K562 (cell line): ENCODE measurements at regions not wholly inside any gene's neighbourhood (a gene's known extent, or its start where the extent isn't known, plus 50 kb on each side); places are given as distances from the start of the nearest gene placed in this dataset.

Source experiments
- ATAC-seq: fragments of 200-7000 bp; cut with Tn5 transposase; 3 replicates; pipeline ENCODE4 v1.9.1; 2020; ENCODE audit warnings: moderate library complexity
- BruUV-seq: library from RNA; stranded (reverse); fragments of 400-500 nt; replicated peaks from 2 replicates; lab custom pipeline; 2021; lab: Mats Ljungman, UMichigan
- CTCF ChIA-PET: fragments of 300-600 bp; formaldehyde crosslinking; extraction: SDS; loops from one replicate; lab custom pipeline; 2021; ENCODE audit warnings: low intra/inter-chr PET ratio; lab: Yijun Ruan, JAX
- POLR2A ChIA-PET: fragments of 300-600, 350-650 bp; sonication (Branson Sonifier 250); formaldehyde crosslinking; extraction: SDS; loops from one replicate; lab custom pipeline; 2021; ENCODE audit warnings: antibody characterized with exemption, inconsistent platforms; lab: Yijun Ruan, JAX
- DNase-seq, 4 experiments: peaks; one replicate each; pipeline versions ENCODE4 v3.0.0 to v3.0.0-alpha.2; 2011 to 2018; ENCODE audit warnings: low spot score in 3 of 4, mixed read lengths in 3 of 4; ENCODE audit errors: extremely low read depth in 1 of 4
- FAIRE-seq: peaks from 2 replicates; lab custom pipeline; 2011; peaks lifted over from hg19 to GRCh38; lab: Jason Lieb, UNC
- H2AFZ ChIP-seq: 2 replicates; pipeline ENCODE4 v1.6.0; 2011; ENCODE audit warnings: low read depth, low read length, control low read depth, inconsistent platforms
- H3K27ac ChIP-seq: fragments of 200-600 bp; 3 replicates; pipeline ENCODE4 v1.8.0; 2011; ENCODE audit warnings: low read depth, mild to moderate bottlenecking, control low read depth, inconsistent platforms, low read length, moderate library complexity, mixed read lengths; ENCODE audit errors: extremely low read depth
- H3K27me3 ChIP-seq, 2 experiments: fragments of 300-600 bp in 1 of 2; 2 replicates in 1 of 2; 3 replicates in 1 of 2; pipeline versions ENCODE4 v1.6.0 to v1.8.0; 2011; ENCODE audit warnings: inconsistent platforms in 2 of 2, low read length in 2 of 2, mild to moderate bottlenecking in 1 of 2, mixed read lengths in 1 of 2, moderate library complexity in 1 of 2; ENCODE audit not compliant: control insufficient read depth in 2 of 2, insufficient read depth in 2 of 2
- H3K36me3 ChIP-seq: fragments of 300-600 bp; 3 replicates; pipeline ENCODE4 v1.8.0; 2011; ENCODE audit warnings: mild to moderate bottlenecking, low read length, inconsistent platforms; ENCODE audit not compliant: control insufficient read depth, insufficient read depth
- H3K4me1 ChIP-seq, 2 experiments: fragments of 200-600 bp in 1 of 2; replicated peaks in 1 of 2; 2 replicates in 1 of 2; 3 replicates in 1 of 2; pipeline versions ENCODE4 v1.5.1 to v1.8.0; 2011; ENCODE audit warnings: inconsistent platforms in 2 of 2, low read length in 2 of 2, mild to moderate bottlenecking in 1 of 2, mixed read lengths in 1 of 2, moderate library complexity in 1 of 2; ENCODE audit not compliant: control insufficient read depth in 2 of 2, insufficient read depth in 2 of 2
- H3K4me2 ChIP-seq: 2 replicates; pipeline ENCODE4 v1.6.1; 2011; ENCODE audit warnings: low read length, control low read depth, inconsistent platforms, mixed read lengths; ENCODE audit not compliant: insufficient read depth
- H3K4me3 ChIP-seq: fragments of 200-600 bp; sonication (generic), shearing (Covaris generic); 2 replicates; pipeline ENCODE4 v1.5.1; 2016; ENCODE audit warnings: control low read depth, inconsistent platforms
- H3K79me2 ChIP-seq: fragments of 200-600 bp; 3 replicates; pipeline ENCODE4 v1.8.0; 2011; ENCODE audit warnings: low read length, inconsistent platforms; ENCODE audit not compliant: control insufficient read depth, insufficient read depth
- H3K9ac ChIP-seq, 2 experiments: 2 replicates each; pipeline versions ENCODE4 v1.6.0 to v1.6.1; 2011; ENCODE audit warnings: low read depth in 2 of 2, low read length in 2 of 2, control low read depth in 1 of 2, inconsistent platforms in 1 of 2, mild to moderate bottlenecking in 1 of 2, mixed read lengths in 1 of 2; ENCODE audit not compliant: insufficient read depth in 1 of 2
- H3K9me1 ChIP-seq: one replicate; pipeline ENCODE4 v1.6.0; 2011; ENCODE audit warnings: inconsistent platforms, mild to moderate bottlenecking, low read length, moderate library complexity; ENCODE audit not compliant: control insufficient read depth, insufficient read depth
- H3K9me3 ChIP-seq: replicated peaks from 2 replicates; pipeline ENCODE4 v1.5.1; 2011; ENCODE audit warnings: low read depth, low read length, inconsistent platforms; ENCODE audit not compliant: control insufficient read depth, insufficient read depth
- H4K20me1 ChIP-seq: replicated peaks from 2 replicates; pipeline ENCODE4 v1.6.1; 2011; ENCODE audit warnings: low read length, inconsistent platforms, mixed read lengths; ENCODE audit not compliant: control insufficient read depth, insufficient read depth
- CCAR2 ChIP-seq: fragments of 200-400 bp; formaldehyde crosslinking; IDR thresholded peaks from 2 replicates; pipeline ENCODE4 v1.6.1; 2017; ENCODE audit warnings: mild to moderate bottlenecking, low read depth, low read length
- HNRNPL ChIP-seq: fragments of 200-400 bp; formaldehyde crosslinking; IDR thresholded peaks from 2 replicates; pipeline ENCODE4 v1.6.1; 2017; ENCODE audit warnings: low read depth, mild to moderate bottlenecking, low read length
- KDM5B ChIP-seq: fragments of 200-600 bp; sonication (generic); IDR thresholded peaks from 2 replicates; pipeline ENCODE4 v1.6.1; 2012; ENCODE audit warnings: low read depth, mild to moderate bottlenecking, moderate library complexity, low read length, control low read depth, inconsistent platforms; ENCODE audit not compliant: insufficient replicate concordance
- KLF16 ChIP-seq: IDR thresholded peaks from 2 replicates; pipeline ENCODE4 v1.6.1; 2016; ENCODE audit warnings: antibody characterized with exemption
- MECOM ChIP-seq: fragments of 250-450 bp; sonication (Bioruptor Pico); IDR thresholded peaks from 2 replicates; pipeline ENCODE4 v1.8.0; 2022; ENCODE audit warnings: inconsistent platforms
- MEF2D ChIP-seq: conservative IDR thresholded peaks from 2 replicates; pipeline ENCODE4 v1.6.1; 2016; ENCODE audit warnings: low read depth, missing genetic modification characterization, missing compliant biosample characterization
- POLR2AphosphoS2 ChIP-seq: IDR thresholded peaks from 2 replicates; pipeline ENCODE4 v1.6.1; 2012; ENCODE audit warnings: low read length, improper control_type of control experiment
- POLR2B ChIP-seq: fragments of 450-650 bp; IDR thresholded peaks from 2 replicates; pipeline ENCODE4 v1.6.1; 2018; ENCODE audit warnings: low read depth; ENCODE audit not compliant: partially characterized antibody
- SRSF7 ChIP-seq: fragments of 200-400 bp; formaldehyde crosslinking; optimal IDR thresholded peaks from 2 replicates; pipeline ENCODE3; 2017; ENCODE audit warnings: mild to moderate bottlenecking, low read depth, low read length
- TAL1 ChIP-seq: fragments of 450-650 bp; IDR thresholded peaks from 2 replicates; pipeline ENCODE4 v1.6.1; 2016; ENCODE audit warnings: mild to moderate bottlenecking
- WHSC1 ChIP-seq: IDR thresholded peaks from one replicate; pipeline ENCODE4 v1.6.1; 2012; ENCODE audit warnings: low read length, control low read depth, inconsistent platforms
- in situ Hi-C: fragments of 300-500 bp; cut with MboI; formaldehyde crosslinking; loops from 4 replicates; pipeline ENCODE4 v1.15.0; 2018; ENCODE audit warnings: inconsistent platforms, mixed read lengths
- intact Hi-C: fragments of 100-400 bp; cut with micrococcal nuclease; formaldehyde crosslinking; loops from 2 replicates; pipeline ENCODE4 v1.14.2; 2022
- TF ChIP-seq, protein P1 (sequence below): fragments of 450-650 bp; formaldehyde crosslinking; IDR thresholded peaks from 2 replicates; pipeline ENCODE4 v1.4.0; 2022; ENCODE audit warnings: mild to moderate bottlenecking, moderate library complexity

GRCh38 chr4:137032222-137032621 is 500.1 kb downstream of the PCDH18 start:
- intact Hi-C loops (no loop called here), in situ Hi-C loops (no loop called here)
- Histone ChIP-seq H3K27me3 (no peaks in the 10 kb centered on the region), H3K9me1 (no peaks in the 10 kb centered on the region), H4K20me1 (no peaks in the 10 kb centered on the region), H3K4me3 (no peak overlapping the region), H2AFZ (no peak overlapping the region), H3K4me2 (no peak overlapping the region), H3K9me3 (no peaks in the 10 kb centered on the region; the same call in 1 of the 2 replicates), H3K9ac (no peak overlapping the region), H3K36me3 (no peaks in the 10 kb centered on the region), H3K79me2 (no peaks in the 10 kb centered on the region), H3K4me1 (no peaks in the 10 kb centered on the region), H3K27ac (no peak overlapping the region)
- FAIRE-seq (no peak), DNase-seq (no peak), ATAC-seq (no peak)
- TF ChIP-seq KLF16 (no peak), CCAR2 (no peak), POLR2B (no peak), KDM5B (no peak), WHSC1 (no peak), POLR2AphosphoS2 (no peak), HNRNPL (no peak), TAL1 (no peak), MECOM (CRISPR knock-in tag) (no peak), MEF2D (tag) (no peak), SRSF7 (no peak)
- TF ChIP-seq, protein P1, sequence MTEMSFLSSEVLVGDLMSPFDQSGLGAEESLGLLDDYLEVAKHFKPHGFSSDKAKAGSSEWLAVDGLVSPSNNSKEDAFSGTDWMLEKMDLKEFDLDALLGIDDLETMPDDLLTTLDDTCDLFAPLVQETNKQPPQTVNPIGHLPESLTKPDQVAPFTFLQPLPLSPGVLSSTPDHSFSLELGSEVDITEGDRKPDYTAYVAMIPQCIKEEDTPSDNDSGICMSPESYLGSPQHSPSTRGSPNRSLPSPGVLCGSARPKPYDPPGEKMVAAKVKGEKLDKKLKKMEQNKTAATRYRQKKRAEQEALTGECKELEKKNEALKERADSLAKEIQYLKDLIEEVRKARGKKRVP: no peak
- BruUV-seq: no TSS peak
- ChIA-PET CTCF (no interaction called here), POLR2A (no interaction called here)
